ENCODE measurements at regions not wholly inside any gene's neighbourhood (a gene's known extent, or its start where the extent isn't known, plus 50 kb on each side); places are given as distances from the start of the nearest gene placed in this dataset.
"Not testable (repeated sequence)": the region's sequence is repeated elsewhere in the genome, so short reads cannot be mapped to it uniquely, and the experiment has no call there.

DNA sequence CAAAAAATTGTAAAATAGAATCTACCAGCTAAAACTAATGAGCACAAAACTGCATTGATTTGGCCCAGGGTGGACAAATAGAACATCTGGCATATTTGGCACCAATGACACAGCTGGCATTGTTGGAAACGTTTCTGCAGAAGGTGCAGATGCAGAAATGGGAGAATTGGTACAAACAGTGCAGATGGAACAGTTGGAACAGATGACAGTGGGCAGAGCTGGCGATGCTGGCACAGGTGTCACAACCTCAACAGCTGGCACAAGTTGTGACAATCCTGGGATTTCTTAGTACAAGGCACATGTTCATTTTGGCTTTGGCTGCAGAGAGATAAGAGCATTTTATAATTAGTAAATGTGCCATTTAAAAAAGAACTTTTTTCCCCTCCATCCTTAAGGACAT lies 91.1 kb upstream of the ZBTB18 start:
- POLR2A ChIA-PET: no interaction called here
- Histone ChIP-seq H3K36me3 (ENCODE audit: control insufficient read depth, insufficient read depth, low read length) (no peaks in the 10 kb centered on the region), H3K4me3 (ENCODE audit: low read depth, low read length) (no peak overlapping the region), H3K27me3 (ENCODE audit: control insufficient read depth, insufficient read depth, low read length) (no peaks in the 10 kb centered on the region)
- DNase-seq (ENCODE audit: low read depth): no peak
- CTCF ChIA-PET: no interaction called here
- TF ChIP-seq, protein P1, sequence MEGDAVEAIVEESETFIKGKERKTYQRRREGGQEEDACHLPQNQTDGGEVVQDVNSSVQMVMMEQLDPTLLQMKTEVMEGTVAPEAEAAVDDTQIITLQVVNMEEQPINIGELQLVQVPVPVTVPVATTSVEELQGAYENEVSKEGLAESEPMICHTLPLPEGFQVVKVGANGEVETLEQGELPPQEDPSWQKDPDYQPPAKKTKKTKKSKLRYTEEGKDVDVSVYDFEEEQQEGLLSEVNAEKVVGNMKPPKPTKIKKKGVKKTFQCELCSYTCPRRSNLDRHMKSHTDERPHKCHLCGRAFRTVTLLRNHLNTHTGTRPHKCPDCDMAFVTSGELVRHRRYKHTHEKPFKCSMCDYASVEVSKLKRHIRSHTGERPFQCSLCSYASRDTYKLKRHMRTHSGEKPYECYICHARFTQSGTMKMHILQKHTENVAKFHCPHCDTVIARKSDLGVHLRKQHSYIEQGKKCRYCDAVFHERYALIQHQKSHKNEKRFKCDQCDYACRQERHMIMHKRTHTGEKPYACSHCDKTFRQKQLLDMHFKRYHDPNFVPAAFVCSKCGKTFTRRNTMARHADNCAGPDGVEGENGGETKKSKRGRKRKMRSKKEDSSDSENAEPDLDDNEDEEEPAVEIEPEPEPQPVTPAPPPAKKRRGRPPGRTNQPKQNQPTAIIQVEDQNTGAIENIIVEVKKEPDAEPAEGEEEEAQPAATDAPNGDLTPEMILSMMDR (IDR thresholded peaks at IDR 0.05; ENCODE audit: insufficient read depth, low read depth, low read length): no peak

DNA sequence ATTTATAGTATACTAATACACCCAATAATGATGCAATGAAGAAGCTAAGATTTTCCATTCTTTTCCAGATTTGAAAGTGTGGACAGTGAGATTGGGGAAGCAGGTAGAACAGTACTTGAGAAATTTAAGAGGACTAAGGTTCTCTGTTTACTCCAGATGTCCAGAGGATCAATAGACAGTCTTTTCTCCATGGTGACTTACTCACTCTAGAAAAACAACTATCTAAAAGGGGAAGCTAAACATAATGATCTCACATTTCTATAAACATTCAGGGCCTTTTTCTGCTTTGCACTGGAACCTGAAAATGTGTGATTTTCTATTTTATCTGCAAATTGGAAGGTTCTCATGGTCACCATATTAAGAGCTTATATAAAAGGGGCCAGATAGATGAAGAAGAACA lies 93.9 kb upstream of the ZBTB18 start:
- ChIA-PET POLR2A (interaction anchor here (0.5 kb wide), 1 partner anchor 94 kb away, joined by 3 read pairs; no protein-coding TSS in a partner anchor), CTCF (no interaction called here)
- TF ChIP-seq, protein P1 (IDR thresholded peaks at IDR 0.05; ENCODE audit: insufficient read depth, low read depth, low read length): no peak
- Histone ChIP-seq H3K27me3 (ENCODE audit: control insufficient read depth, insufficient read depth, low read length) (no peaks in the 10 kb centered on the region), H3K36me3 (ENCODE audit: control insufficient read depth, insufficient read depth, low read length) (no peaks in the 10 kb centered on the region), H3K4me3 (ENCODE audit: low read depth, low read length) (no peak overlapping the region)
- no peak for DNase-seq (ENCODE audit: low read depth)

DNA sequence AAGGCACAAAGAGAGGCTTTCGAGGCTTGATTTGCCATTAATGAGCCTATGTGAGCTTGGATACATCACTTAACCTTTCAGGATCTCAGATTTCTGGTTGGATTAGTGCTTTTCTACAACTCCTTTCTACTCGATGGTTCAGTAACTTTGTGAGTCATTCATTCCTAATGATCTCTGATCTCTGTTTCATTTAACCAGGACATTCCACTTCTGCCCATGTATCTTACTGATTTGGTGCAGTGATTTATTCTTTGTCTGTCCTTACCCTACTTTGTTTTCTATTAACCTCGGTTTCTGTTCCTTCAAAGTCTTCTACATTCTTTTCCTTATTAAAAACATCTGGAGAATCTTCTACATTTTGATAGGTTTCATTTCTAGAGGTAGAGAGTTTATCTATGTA lies 94.6 kb upstream of the ZBTB18 start:
- Histone ChIP-seq H3K36me3 (ENCODE audit: control insufficient read depth, insufficient read depth, low read length) (no peaks in the 10 kb centered on the region), H3K27me3 (ENCODE audit: control insufficient read depth, insufficient read depth, low read length) (no peaks in the 10 kb centered on the region), H3K4me3 (ENCODE audit: low read depth, low read length) (no peak overlapping the region)
- TF ChIP-seq, protein P1 (IDR thresholded peaks at IDR 0.05; ENCODE audit: insufficient read depth, low read depth, low read length): no peak
- CTCF ChIA-PET: no interaction called here
- POLR2A ChIA-PET: interaction anchor here (0.6 kb wide), 2 partner anchors 92 to 384 kb away, joined by 4 to 6 read pairs; no protein-coding TSS in a partner anchor
- no peak for DNase-seq (ENCODE audit: low read depth)

DNA sequence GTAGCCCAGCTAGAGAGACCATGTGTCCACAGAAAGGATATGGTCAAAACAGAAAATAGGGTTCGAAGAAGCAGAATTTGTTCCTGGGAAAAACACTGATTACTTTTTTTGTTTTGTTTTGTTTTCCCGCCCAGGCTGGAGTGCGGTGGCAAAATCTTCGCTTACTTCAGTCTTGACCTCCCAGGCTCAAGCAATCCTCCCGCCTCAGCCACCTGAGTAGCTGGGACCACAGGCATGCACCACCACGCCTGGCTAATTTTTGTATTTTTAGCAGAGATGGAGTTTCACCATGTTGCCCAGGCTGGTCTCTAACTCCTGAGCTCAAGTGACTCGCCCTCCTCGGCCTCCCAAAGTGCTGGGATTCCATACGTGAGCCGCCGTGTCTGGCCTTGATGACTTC lies 99.9 kb upstream of the ZBTB18 start:
- CTCF ChIA-PET; H3K27me3 ChIP-seq (ENCODE audit: control insufficient read depth, insufficient read depth, low read length); H3K4me3 ChIP-seq (ENCODE audit: low read depth, low read length); H3K36me3 ChIP-seq (ENCODE audit: control insufficient read depth, insufficient read depth, low read length); DNase-seq (ENCODE audit: low read depth); POLR2A ChIA-PET: not testable (repeated sequence)

DNA sequence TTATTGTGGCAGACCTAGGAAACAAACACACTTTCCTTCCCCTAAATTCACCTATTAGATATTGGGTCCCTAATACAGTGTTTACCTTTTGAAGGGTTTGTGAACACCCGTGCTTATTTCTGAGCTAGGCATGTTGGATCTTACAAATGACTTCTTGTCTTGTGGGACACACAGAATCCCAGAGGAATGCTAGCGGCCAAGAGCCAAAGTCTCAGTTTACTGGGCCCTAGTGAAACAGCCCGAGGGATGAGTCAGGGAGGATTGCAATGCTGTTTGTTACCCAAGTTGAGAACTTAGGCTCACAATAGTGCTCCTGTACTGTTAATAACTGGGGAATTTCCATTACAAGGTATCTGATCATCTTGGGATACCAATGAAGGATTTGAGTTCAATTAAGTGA lies 100.1 kb upstream of the AKT3 start:
- ChIA-PET CTCF (no interaction called here), POLR2A (no interaction called here)
- H3K4me3 ChIP-seq (ENCODE audit: low read depth, low read length): no peak overlapping the region
- TF ChIP-seq, protein P1 (IDR thresholded peaks at IDR 0.05; ENCODE audit: insufficient read depth, low read depth, low read length): no peak
- no peaks in the 10 kb centered on the region for H3K27me3 ChIP-seq (ENCODE audit: control insufficient read depth, insufficient read depth, low read length)
- DNase-seq (ENCODE audit: low read depth): peak; percentile 66
- no peaks in the 10 kb centered on the region for H3K36me3 ChIP-seq (ENCODE audit: control insufficient read depth, insufficient read depth, low read length)

DNA sequence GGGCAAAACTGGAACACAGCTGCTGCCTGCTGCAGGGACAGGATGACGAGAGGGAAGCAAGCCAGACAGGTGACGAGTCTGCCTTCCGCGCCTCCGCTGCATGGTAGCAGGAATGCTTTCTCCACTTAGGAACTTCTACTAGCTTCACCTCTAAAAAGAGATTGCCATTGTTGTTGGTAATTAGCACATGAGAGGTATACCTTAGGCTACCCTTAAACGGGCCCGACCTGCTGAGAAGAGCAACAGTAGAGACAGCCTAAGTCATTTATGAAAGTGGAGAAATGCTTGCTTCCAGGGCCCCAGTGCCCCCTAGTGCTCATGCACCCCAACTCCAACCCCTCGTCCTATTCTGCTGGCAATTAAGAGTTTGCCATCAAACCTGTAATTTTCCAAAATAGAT lies 96.9 kb upstream of the AKT3 start:
- POLR2A ChIA-PET: no interaction called here
- Histone ChIP-seq H3K4me3 (ENCODE audit: low read depth, low read length) (no peak overlapping the region), H3K36me3 (ENCODE audit: control insufficient read depth, insufficient read depth, low read length) (no peaks in the 10 kb centered on the region), H3K27me3 (ENCODE audit: control insufficient read depth, insufficient read depth, low read length) (no peaks in the 10 kb centered on the region)
- CTCF ChIA-PET: no interaction called here
- TF ChIP-seq, protein P1 (IDR thresholded peaks at IDR 0.05; ENCODE audit: insufficient read depth, low read depth, low read length): peak; percentile 52
- DNase-seq (ENCODE audit: low read depth): no peak

All from BJ (cell line).